GM19351 (cell line): ENCODE measurements at regions not wholly inside any gene's neighbourhood (a gene's known extent, or its start where the extent isn't known, plus 50 kb on each side); places are given as distances from the start of the nearest gene placed in this dataset.
"Not testable (repeated sequence)": the region's sequence is repeated elsewhere in the genome, so short reads cannot be mapped to it uniquely, and the experiment has no call there.

Source experiments
- ATAC-seq: cut with Tn5 transposase; IDR thresholded peaks from one replicate; pipeline ENCODE4 v1.9.1; 2021; ENCODE audit warnings: mild to moderate bottlenecking, moderate library complexity; ENCODE audit not compliant: unreplicated experiment

GRCh38 chrX:99421796-99422195, 988.3 kb downstream of the PCDH19 start:
- no peak for ATAC-seq

- ATAC-seq, result no peak
Observed at GRCh38 chrX:99415470-99415869, 994.6 kb downstream of the PCDH19 start.

GRCh38 chrX:99413317-99413716, 996.8 kb downstream of the PCDH19 start:
- no peak for ATAC-seq

DNA sequence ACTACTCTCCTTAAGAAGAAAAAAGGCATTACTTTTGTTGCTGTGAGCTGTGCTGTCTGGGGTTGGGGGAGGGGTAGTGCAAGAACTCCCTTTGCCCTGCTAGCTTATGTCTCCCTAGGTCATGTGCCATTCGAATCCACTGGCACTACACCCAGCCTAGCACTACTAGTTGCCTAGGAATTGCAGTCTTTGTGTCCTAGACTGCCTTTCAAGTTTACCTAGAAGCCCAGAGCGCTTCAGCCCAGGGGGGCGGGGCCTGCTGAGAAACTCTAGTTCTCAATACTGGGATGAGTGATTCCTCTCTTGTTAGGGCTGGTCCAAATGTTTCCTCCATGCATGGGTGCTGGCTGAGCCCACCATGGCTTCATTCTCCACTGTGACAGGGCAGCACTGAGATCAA, 1011.5 kb downstream of the PCDH19 start:
- no peak for ATAC-seq

- ATAC-seq, result no peak
Observed at GRCh38 chrX:99397879-99398278, 1012.2 kb downstream of the PCDH19 start.

DNA sequence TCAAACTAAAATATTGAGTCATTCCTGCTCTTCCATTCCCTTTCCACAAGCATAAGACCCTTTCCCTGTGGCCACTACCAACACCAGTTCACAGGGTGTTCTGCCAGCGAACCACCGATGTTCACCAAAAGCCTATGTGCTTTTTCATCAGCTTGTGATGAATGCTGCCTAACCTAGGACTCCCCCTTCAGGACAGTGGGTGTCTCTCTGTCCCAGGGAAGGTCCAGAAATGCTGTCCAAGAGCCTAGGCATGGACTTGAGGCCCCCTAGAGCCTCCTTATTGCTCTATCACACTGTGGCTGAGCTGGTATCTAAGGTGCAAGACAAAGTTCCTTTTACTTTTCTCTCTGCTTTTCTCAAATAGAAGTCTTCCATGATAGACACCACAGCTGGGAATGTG, 1015.6 kb downstream of the PCDH19 start:
- ATAC-seq, result no peak

- ATAC-seq, result no peak
Observed at GRCh38 chrX:99384594-99385374, 1025.3 kb downstream of the PCDH19 start.

DNA sequence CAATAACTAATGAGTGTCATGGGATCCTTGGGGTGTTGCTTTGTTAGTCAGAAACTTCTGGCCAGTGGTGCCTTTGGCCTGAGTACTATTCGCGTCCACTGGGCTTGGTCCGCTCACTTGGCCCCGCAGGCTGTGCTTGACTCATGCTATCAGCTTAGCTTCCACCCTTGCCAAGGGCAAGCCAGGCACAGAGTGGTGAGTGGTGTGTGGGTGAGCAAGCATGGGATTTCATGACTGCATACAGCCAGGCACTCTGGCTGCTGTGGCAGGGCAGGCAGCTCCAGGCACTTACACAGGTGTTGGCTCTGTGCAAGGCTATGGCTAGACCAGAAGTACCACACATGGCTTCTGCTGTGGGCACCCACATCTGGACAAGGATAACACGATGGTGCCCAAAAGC, 1026.3 kb downstream of the PCDH19 start:
- no peak for ATAC-seq

DNA sequence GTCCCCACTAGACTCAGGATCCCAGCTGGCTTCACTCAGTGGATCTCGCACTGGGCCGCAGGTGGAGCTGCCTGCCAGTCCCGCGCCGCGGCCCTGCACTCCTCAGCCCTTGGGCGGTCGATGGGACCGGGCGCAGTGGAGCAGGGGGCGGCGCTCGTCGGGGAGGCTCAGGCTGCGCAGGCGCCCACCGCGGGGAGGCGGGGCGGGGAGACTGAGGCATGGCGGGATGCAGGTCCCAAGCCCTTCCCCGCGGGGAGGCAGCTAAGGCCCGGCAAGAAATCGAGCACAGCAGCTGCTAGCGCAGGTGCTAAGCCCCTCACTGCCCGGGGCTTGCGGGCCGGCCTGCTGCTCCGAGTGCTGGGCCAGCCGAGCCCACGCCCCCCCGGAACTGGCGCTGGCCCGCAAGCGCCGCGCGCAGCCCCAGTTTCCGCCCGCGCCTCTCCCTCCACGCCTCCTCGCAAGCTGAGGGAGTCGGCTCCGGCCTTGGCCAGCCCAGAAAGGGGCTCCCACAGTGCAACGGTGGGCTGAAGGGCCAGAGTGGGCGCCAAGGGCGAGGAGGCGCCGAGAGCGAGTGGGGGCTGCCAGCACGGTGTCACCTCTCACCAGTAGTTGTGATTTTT, 1038.0 kb downstream of the PCDH19 start:
- no peak for ATAC-seq

DNA sequence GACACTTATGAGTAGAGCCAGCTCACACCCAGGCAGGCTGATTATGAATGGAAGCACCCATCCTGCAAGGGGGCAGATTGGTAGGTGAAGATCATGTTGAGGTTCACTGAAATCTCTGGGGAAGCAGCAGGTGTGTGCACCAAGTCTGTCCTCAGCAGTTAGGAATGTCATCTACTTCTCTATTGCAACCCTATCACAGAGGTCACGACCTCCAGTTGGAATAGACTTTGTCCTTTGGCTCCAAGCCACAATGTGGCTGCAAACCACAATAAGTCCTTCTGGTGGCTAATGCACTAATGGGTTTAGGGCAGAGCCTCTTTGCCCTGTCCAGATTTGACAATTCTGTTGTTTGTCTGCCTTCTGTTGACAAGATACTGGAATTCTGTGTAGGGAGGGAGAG, 1056.7 kb downstream of the PCDH19 start:
- no peak for ATAC-seq

- no peak for ATAC-seq
Observed at GRCh38 chrX:99348256-99348655, 1061.8 kb downstream of the PCDH19 start.

GRCh38 chrX:99308302-99308701, 1101.8 kb downstream of the PCDH19 start:
- no peak for ATAC-seq

- ATAC-seq, result no peak
Observed at GRCh38 chrX:99305573-99305972, 1104.5 kb downstream of the PCDH19 start.

DNA sequence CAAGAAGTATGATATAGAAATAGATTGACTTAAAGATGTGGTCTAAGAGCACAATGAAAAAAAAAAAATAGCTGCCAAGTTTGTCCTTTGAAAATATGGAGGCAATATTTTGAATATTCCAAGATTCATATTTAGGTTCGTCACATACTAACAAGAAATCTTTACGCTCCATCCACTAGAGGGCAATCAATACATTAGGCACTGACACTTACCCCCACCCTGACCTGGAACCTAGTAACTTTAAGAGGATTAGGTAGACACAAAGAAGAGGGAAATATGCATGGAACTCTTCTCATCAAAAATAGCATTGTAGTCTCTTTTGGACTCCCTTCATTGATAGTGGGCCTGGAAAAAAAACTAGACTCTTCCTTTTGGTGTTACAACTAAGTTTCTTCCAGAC, 1108.1 kb downstream of the PCDH19 start:
- ATAC-seq, result peak; percentile 60

DNA sequence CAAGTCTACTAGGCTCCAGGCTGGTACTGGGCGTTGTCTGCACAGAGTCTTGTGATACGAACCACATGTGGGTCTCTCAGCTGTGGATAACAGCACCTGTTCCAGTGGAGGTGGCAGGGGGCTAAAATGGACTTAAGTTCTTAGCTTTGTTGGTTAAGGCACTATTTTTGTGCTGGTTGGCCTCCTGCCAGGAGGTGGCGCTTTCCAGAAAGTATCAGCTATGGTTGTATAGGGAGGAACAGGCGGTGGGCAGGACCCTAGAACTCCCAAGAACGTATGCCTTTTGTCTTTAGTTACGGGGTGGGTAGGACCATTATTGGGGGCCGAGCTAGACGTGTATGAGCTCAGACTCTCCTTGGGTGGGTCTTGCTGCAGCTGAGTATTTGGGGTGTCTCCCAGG, 1138.4 kb downstream of the PCDH19 start:
- no peak for ATAC-seq

- no peak for ATAC-seq
Observed at GRCh38 chrX:99266255-99266654, 1143.8 kb downstream of the PCDH19 start.

- ATAC-seq, result no peak
Observed at GRCh38 chrX:99248180-99248579, 1161.9 kb downstream of the PCDH19 start.

- ATAC-seq, result no peak
Observed at GRCh38 chrX:99242001-99242400, 1168.1 kb downstream of the PCDH19 start.

DNA sequence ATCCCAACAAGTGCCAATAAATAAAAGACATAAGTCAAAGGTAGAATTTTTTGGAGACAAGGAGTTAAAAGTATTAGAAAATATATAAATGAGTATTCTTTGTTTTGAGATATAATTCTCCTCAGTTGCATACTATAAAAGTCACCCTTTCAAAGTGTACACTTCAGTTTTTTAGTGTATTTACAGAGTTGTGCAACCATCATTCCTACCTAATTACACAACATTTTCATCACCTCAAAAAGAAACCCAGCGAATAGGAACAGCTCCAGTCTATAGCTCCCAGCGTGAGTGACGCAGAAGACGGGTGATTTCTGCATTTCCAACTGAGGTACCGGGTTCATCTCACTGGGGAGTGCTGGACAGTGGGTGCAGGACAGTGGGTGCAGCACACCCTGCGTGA, 1175.7 kb downstream of the PCDH19 start:
- ATAC-seq, result not testable (repeated sequence)

DNA sequence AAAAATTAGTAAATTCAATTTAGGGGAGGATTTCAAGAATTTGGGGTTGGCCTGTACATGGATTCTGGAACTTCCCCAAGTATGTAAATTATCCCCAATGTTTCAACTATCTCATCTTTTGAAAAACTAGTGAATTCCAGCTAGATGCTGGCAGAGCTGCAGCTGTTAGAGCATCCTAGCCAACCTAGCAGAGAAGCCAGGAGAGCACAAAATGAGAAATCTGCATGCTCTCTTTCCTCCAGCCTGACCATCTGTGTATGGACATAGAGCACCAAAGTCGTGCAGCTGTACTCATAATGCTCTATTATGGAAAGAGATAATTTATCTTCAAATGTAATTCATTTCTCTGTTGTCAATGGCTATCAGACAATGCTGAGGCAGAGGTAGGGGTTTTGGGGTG, 1217.7 kb downstream of the PCDH19 start:
- no peak for ATAC-seq

GRCh38 chrX:99184153-99184552, 1225.9 kb downstream of the PCDH19 start:
- ATAC-seq, result no peak

- no peak for ATAC-seq
Observed at GRCh38 chrX:99172958-99173357, 1237.1 kb downstream of the PCDH19 start.

DNA sequence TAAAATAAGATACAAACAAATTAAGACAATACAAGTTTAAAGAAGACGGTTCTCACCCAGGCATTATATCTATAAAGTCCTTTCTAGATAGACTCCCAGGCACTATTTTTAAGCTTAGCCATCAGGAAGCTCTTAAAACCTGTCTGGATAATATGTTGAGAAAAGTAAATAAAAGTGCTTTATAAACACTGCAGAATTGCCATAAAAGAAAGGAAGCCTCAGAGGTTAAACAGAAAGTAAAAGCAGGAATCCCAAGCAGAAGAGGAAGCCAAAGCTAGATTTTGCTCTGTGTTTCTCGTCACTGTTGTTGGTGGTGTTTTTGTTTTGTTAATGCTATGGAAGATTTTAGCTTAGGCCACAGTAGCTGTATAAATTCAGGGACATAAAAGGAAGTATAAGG, 1267.3 kb downstream of the PCDH19 start:
- ATAC-seq, result no peak
